A673 (cell line): ENCODE measurements at regions not wholly inside any gene's neighbourhood (a gene's known extent, or its start where the extent isn't known, plus 50 kb on each side); places are given as distances from the start of the nearest gene placed in this dataset.

Experiments
- BruUV-seq: library from RNA; stranded (reverse); fragments of 400-500 nt; replicated peaks from 2 replicates; lab custom pipeline; 2021; lab: Mats Ljungman, UMichigan
- CTCF ChIA-PET: fragments of 300-600 bp; sonication (Branson Sonifier 250); formaldehyde crosslinking; loops from one replicate; lab custom pipeline; 2022; ENCODE audit warnings: antibody characterized with exemption; lab: Charles Lee
- POLR2A ChIA-PET: fragments of 300-600 bp; sonication (Branson Sonifier 250); formaldehyde crosslinking; loops from one replicate; lab custom pipeline; 2022; ENCODE audit warnings: antibody characterized with exemption; ENCODE audit not compliant: low non-redundant PET; lab: Charles Lee
- DNase-seq: peaks from one replicate; pipeline ENCODE4 v3.0.0-alpha.2; 2015; ENCODE audit warnings: low spot score
- H3K27ac ChIP-seq: fragments of 200-600 bp; sonication (generic); 2 replicates; pipeline ENCODE4 v1.5.1; 2016; ENCODE audit warnings: mixed run types, low read depth, mild to moderate bottlenecking, mixed read lengths, antibody characterized with exemption, low read length; ENCODE audit not compliant: poor library complexity, severe bottlenecking
- H3K27me3 ChIP-seq: fragments of 200-600 bp; sonication (generic); replicated peaks from 2 replicates; pipeline ENCODE4 v1.6.1; 2017; ENCODE audit warnings: mixed run types, low read depth, mild to moderate bottlenecking, mixed read lengths, antibody characterized with exemption, low read length; ENCODE audit not compliant: insufficient read depth, poor library complexity
- H3K36me3 ChIP-seq: fragments of 200-600 bp; sonication (generic); 2 replicates; pipeline ENCODE4 v1.6.1; 2016; ENCODE audit warnings: mixed run types, mild to moderate bottlenecking, mixed read lengths, antibody characterized with exemption, low read length; ENCODE audit not compliant: insufficient read depth, poor library complexity, severe bottlenecking
- H3K4me1 ChIP-seq: fragments of 200-600 bp; sonication (generic); 2 replicates; pipeline ENCODE4 v1.6.1; 2017; ENCODE audit warnings: mixed run types, mild to moderate bottlenecking, mixed read lengths, antibody characterized with exemption, low read length; ENCODE audit not compliant: insufficient read depth, poor library complexity, severe bottlenecking
- H3K4me3 ChIP-seq: fragments of 200-600 bp; sonication (generic); 2 replicates; pipeline ENCODE4 v1.5.1; 2016; ENCODE audit warnings: low read depth, mixed run types, mild to moderate bottlenecking, mixed read lengths, low read length; ENCODE audit not compliant: poor library complexity, severe bottlenecking
- H3K9me3 ChIP-seq: fragments of 200-600 bp; sonication (generic); 2 replicates; pipeline ENCODE4 v1.6.1; 2016; ENCODE audit warnings: mixed run types, low read depth, mild to moderate bottlenecking, mixed read lengths, antibody characterized with exemption, low read length; ENCODE audit not compliant: poor library complexity, severe bottlenecking
- CTCF ChIP-seq: fragments of 300-800, 200-600 bp; sonication (generic); conservative IDR thresholded peaks from 2 replicates; pipeline ENCODE4 v1.5.1; 2017; ENCODE audit warnings: low read depth, mild to moderate bottlenecking, antibody characterized with exemption, low read length, moderate library complexity, mixed read lengths
- EZH2 ChIP-seq: fragments of 200-600 bp; sonication (generic); IDR thresholded peaks from 2 replicates; pipeline ENCODE4 v1.6.1; 2017; ENCODE audit warnings: borderline replicate concordance, low read depth, mild to moderate bottlenecking, mixed read lengths, antibody characterized with exemption, low read length; ENCODE audit not compliant: poor library complexity, severe bottlenecking
- intact Hi-C: fragments of 100-400 bp; cut with micrococcal nuclease; formaldehyde crosslinking; loops from one replicate; pipeline ENCODE4 v1.10.0; 2022; ENCODE audit not compliant: unreplicated experiment

- ChIA-PET CTCF (no interaction called here), POLR2A (no interaction called here)
- H3K36me3 ChIP-seq, result no peaks in the 10 kb centered on the region
- no peaks in the 10 kb centered on the region for H3K4me1 ChIP-seq
- DNase-seq, result no peak
- TF ChIP-seq CTCF (no peak), EZH2 (no peak)
- intact Hi-C loops, result no loop called here
- no TSS peak for BruUV-seq
- H3K27ac ChIP-seq, result no peak overlapping the region
- H3K27me3 ChIP-seq, result no peaks in the 10 kb centered on the region
- no peak overlapping the region for H3K4me3 ChIP-seq
- no peaks in the 10 kb centered on the region for H3K9me3 ChIP-seq
Measured at GRCh38 chr11:28956446-28956845, 848.3 kb downstream of the METTL15 start.

GRCh38 chr11:28951191-28951590, 843.0 kb downstream of the METTL15 start:
- BruUV-seq, result no TSS peak
- Histone ChIP-seq H3K4me3 (no peak overlapping the region), H3K27me3 (no peaks in the 10 kb centered on the region), H3K27ac (no peak overlapping the region), H3K9me3 (no peaks in the 10 kb centered on the region), H3K4me1 (no peaks in the 10 kb centered on the region), H3K36me3 (no peaks in the 10 kb centered on the region)
- ChIA-PET CTCF (no interaction called here), POLR2A (no interaction called here)
- no peak for DNase-seq
- intact Hi-C loops, result no loop called here
- TF ChIP-seq CTCF, result no peak
- TF ChIP-seq EZH2, result no peak

- ChIA-PET POLR2A (no interaction called here), CTCF (no interaction called here)
- Histone ChIP-seq H3K4me3 (no peak overlapping the region), H3K36me3 (no peaks in the 10 kb centered on the region), H3K27me3 (no peaks in the 10 kb centered on the region), H3K27ac (no peak overlapping the region), H3K9me3 (no peaks in the 10 kb centered on the region), H3K4me1 (no peaks in the 10 kb centered on the region)
- TF ChIP-seq EZH2, result no peak
- no peak for TF ChIP-seq CTCF
- no peak for DNase-seq
- BruUV-seq, result no TSS peak
- intact Hi-C loops, result no loop called here
Measured at GRCh38 chr11:28939381-28939780, 831.2 kb downstream of the METTL15 start.
